OCI-LY7 (cell line): ENCODE measurements at regions not wholly inside any gene's neighbourhood (a gene's known extent, or its start where the extent isn't known, plus 50 kb on each side); places are given as distances from the start of the nearest gene placed in this dataset.

Experiments
- BruUV-seq: library from RNA; stranded (reverse); fragments of 400-500 nt; replicated peaks from 2 replicates; lab custom pipeline; 2021; lab: Mats Ljungman, UMichigan
- CTCF ChIA-PET: fragments of 300-600 bp; sonication (Branson Sonifier 250); formaldehyde crosslinking; loops from one replicate; lab custom pipeline; 2022; ENCODE audit warnings: antibody characterized with exemption; ENCODE audit not compliant: unreplicated experiment; lab: Charles Lee
- POLR2A ChIA-PET: fragments of 300-600 bp; sonication (Branson Sonifier 250); formaldehyde crosslinking; loops from one replicate; lab custom pipeline; 2022; ENCODE audit warnings: antibody characterized with exemption; lab: Charles Lee
- DNase-seq: peaks from one replicate; pipeline ENCODE4 v3.0.0-alpha.2; 2015; ENCODE audit warnings: low spot score
- H2AFZ ChIP-seq: fragments of 200-600 bp; sonication (generic), shearing (Covaris generic); 2 replicates; pipeline ENCODE4 v1.6.1; 2014; ENCODE audit warnings: mild to moderate bottlenecking, antibody characterized with exemption, low read length, moderate library complexity
- H3K27ac ChIP-seq: fragments of 200-600 bp; sonication (generic); 2 replicates; pipeline ENCODE4 v1.5.1; 2014; ENCODE audit warnings: mixed run types, low read depth, mild to moderate bottlenecking, moderate library complexity, low read length, inconsistent platforms; ENCODE audit not compliant: poor library complexity, severe bottlenecking
- H3K36me3 ChIP-seq: fragments of 200-600 bp; sonication (generic); 2 replicates; pipeline ENCODE4 v1.6.1; 2014; ENCODE audit warnings: mild to moderate bottlenecking, antibody characterized with exemption, low read length, moderate library complexity, mixed read lengths; ENCODE audit not compliant: insufficient read depth
- H3K4me1 ChIP-seq: fragments of 200-600 bp; sonication (generic); 2 replicates; pipeline ENCODE4 v1.5.1; 2014; ENCODE audit warnings: mild to moderate bottlenecking, low read length; ENCODE audit not compliant: insufficient read depth, poor library complexity, severe bottlenecking
- H3K4me2 ChIP-seq: fragments of 200-600 bp; sonication (generic); 2 replicates; pipeline ENCODE4 v1.6.1; 2014; ENCODE audit warnings: mild to moderate bottlenecking, low read length
- H3K4me3 ChIP-seq: fragments of 200-600 bp; sonication (generic); 2 replicates; pipeline ENCODE4 v1.5.1; 2014; ENCODE audit warnings: mild to moderate bottlenecking, low read depth, low read length; ENCODE audit not compliant: poor library complexity, severe bottlenecking
- H3K79me2 ChIP-seq: fragments of 200-600 bp; sonication (generic); 2 replicates; pipeline ENCODE4 v1.6.1; 2016; ENCODE audit warnings: low read depth, mild to moderate bottlenecking, low read length, moderate library complexity, mixed read lengths; ENCODE audit not compliant: insufficient read depth
- H3K9me2 ChIP-seq: fragments of 200-600 bp; sonication (generic); 2 replicates; pipeline ENCODE4 v1.6.1; 2016; ENCODE audit warnings: mild to moderate bottlenecking, low read length, mixed read lengths; ENCODE audit not compliant: insufficient read depth
- H3K9me3 ChIP-seq: fragments of 200-600 bp; sonication (generic); 2 replicates; pipeline ENCODE4 v1.6.1; 2014; ENCODE audit warnings: mild to moderate bottlenecking, mixed run types, low read length, mixed read lengths
- H4K20me1 ChIP-seq: fragments of 200-600 bp; sonication (generic); 2 replicates; pipeline ENCODE4 v1.6.1; 2014; ENCODE audit warnings: mild to moderate bottlenecking, antibody characterized with exemption, low read length, moderate library complexity, mixed read lengths; ENCODE audit not compliant: insufficient read depth
- EZH2phosphoT487 ChIP-seq: fragments of 200-600 bp; sonication (generic); IDR thresholded peaks from 2 replicates; pipeline ENCODE4 v1.6.1; 2018; ENCODE audit warnings: low read depth, borderline replicate concordance, mild to moderate bottlenecking, mixed run types, antibody characterized with exemption, low read length, moderate library complexity, mixed read lengths
- intact Hi-C: fragments of 100-400 bp; cut with micrococcal nuclease; formaldehyde crosslinking; loops from one replicate; pipeline ENCODE4 v1.10.0; 2022; ENCODE audit not compliant: unreplicated experiment
- TF ChIP-seq, protein P1 (sequence below): fragments of 200-600 bp; sonication (generic); conservative IDR thresholded peaks from 2 replicates; pipeline ENCODE4 v1.5.1; 2014; ENCODE audit warnings: mild to moderate bottlenecking, antibody characterized with exemption, low read length, moderate library complexity, mixed read lengths

DNA sequence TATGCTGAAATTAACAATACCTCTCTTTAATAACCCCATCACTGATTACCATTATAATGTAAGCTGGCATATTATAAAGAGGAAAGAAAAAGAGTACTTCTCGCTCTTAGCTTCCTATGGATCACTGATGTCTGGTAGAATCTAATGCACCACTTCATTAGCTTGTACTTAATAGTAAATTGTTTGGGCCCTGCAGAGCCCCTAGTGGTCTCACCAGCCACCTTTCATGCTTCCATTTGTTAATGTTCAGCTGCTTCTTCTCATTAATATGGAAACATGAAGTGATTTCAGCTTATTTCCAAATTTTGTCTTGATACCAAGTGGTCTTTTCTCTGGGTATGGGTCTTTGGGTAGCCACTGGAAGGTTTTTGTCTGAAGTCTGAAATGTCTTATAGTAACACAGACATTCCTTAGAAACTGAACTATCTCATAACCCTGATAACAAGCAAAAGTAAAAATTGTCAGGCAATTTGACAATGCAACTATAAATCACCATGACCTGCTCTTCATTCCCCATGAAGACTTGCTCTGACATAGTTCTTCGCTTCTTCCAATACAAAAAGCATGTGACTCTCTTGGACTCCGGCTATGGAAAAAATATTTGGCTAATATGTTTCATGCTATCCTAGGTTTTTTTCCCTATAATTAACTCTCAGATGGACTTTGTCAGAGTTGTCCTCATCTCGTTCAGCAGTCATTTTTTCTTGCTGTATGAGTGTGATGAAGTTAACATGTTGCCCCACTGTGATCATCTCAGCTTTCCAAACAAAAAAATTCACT lies 395.8 kb upstream of the MARCKS start:
- no peaks in the 10 kb centered on the region for H3K79me2 ChIP-seq
- H3K4me3 ChIP-seq: no peak overlapping the region
- no peak overlapping the region for H2AFZ ChIP-seq
- ChIA-PET CTCF (no interaction called here), POLR2A (interaction anchor here (1.6 kb wide), 2 partner anchors 9 to 12 kb away, joined by 3 to 5 read pairs; no protein-coding TSS in a partner anchor)
- TF ChIP-seq EZH2phosphoT487: no peak
- TF ChIP-seq, protein P1, sequence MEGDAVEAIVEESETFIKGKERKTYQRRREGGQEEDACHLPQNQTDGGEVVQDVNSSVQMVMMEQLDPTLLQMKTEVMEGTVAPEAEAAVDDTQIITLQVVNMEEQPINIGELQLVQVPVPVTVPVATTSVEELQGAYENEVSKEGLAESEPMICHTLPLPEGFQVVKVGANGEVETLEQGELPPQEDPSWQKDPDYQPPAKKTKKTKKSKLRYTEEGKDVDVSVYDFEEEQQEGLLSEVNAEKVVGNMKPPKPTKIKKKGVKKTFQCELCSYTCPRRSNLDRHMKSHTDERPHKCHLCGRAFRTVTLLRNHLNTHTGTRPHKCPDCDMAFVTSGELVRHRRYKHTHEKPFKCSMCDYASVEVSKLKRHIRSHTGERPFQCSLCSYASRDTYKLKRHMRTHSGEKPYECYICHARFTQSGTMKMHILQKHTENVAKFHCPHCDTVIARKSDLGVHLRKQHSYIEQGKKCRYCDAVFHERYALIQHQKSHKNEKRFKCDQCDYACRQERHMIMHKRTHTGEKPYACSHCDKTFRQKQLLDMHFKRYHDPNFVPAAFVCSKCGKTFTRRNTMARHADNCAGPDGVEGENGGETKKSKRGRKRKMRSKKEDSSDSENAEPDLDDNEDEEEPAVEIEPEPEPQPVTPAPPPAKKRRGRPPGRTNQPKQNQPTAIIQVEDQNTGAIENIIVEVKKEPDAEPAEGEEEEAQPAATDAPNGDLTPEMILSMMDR: peak; percentile 60
- no peaks in the 10 kb centered on the region for H3K9me2 ChIP-seq
- H4K20me1 ChIP-seq: no peaks in the 10 kb centered on the region
- intact Hi-C loops: no loop called here
- no peak for DNase-seq
- H3K4me1 ChIP-seq: no peaks in the 10 kb centered on the region
- H3K9me3 ChIP-seq: no peaks in the 10 kb centered on the region
- BruUV-seq: no TSS peak
- H3K36me3 ChIP-seq: no peaks in the 10 kb centered on the region
- no peak overlapping the region for H3K4me2 ChIP-seq
- H3K27ac ChIP-seq: no peak overlapping the region

DNA sequence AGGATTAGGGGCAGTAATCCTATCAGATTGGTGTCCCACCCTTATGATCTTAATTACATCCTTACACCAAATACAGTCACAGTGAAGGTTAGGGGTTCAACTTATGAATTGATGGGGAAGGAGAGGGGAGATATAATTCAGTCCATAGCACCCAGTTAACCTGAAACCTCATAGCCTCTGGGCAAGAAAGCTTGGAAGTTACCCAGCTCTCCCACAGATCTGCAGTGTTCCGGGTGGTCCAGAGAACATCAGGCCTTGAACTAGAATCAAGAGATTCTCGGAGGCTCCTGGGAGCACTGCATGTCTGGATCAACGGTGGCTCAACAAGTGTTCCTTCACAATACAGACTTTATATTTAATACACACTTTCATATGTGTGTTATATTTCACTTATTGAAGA lies 392.6 kb upstream of the MARCKS start:
- ChIA-PET POLR2A (no interaction called here), CTCF (no interaction called here)
- BruUV-seq: no TSS peak
- intact Hi-C loops: no loop called here
- no peaks in the 10 kb centered on the region for H4K20me1 ChIP-seq
- H3K36me3 ChIP-seq: no peaks in the 10 kb centered on the region
- DNase-seq: no peak
- no peaks in the 10 kb centered on the region for H3K79me2 ChIP-seq
- no peaks in the 10 kb centered on the region for H3K9me3 ChIP-seq
- TF ChIP-seq, protein P1: no peak
- no peak for TF ChIP-seq EZH2phosphoT487
- no peaks in the 10 kb centered on the region for H3K9me2 ChIP-seq
- no peak overlapping the region for H3K4me2 ChIP-seq
- H3K4me3 ChIP-seq: no peak overlapping the region
- no peak overlapping the region for H2AFZ ChIP-seq
- H3K27ac ChIP-seq: no peak overlapping the region
- no peaks in the 10 kb centered on the region for H3K4me1 ChIP-seq

DNA sequence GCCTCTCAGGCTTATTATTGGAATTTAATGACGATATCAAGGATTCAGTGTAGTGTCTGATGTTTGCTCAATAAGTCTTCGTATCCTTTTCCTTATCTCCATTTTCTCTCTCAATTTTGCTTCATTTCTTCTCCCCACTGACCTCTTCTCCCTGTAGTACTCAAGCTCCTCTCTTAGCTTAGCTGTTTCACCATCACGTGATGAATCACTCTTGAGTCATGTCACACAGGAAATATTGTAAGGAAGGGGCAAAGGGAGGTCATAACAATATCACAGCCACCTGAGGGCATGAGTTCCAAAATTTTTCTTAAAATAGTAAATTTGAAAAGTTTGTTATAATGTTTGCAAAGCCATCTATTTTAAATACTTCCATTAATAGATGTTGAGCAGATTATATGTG lies 392.2 kb upstream of the MARCKS start:
- Histone ChIP-seq H3K4me1 (no peaks in the 10 kb centered on the region), H3K4me2 (no peak overlapping the region), H3K9me3 (no peaks in the 10 kb centered on the region), H2AFZ (no peak overlapping the region), H3K27ac (no peak overlapping the region), H4K20me1 (no peaks in the 10 kb centered on the region), H3K9me2 (no peaks in the 10 kb centered on the region), H3K36me3 (no peaks in the 10 kb centered on the region), H3K4me3 (no peak overlapping the region), H3K79me2 (no peaks in the 10 kb centered on the region)
- ChIA-PET CTCF (no interaction called here), POLR2A (interaction anchor here (0.6 to 0.7 kb wide), 2 partner anchors 36 to 379 kb away, joined by 3 to 4 read pairs; no protein-coding TSS in a partner anchor)
- intact Hi-C loops: no loop called here
- BruUV-seq: no TSS peak
- no peak for TF ChIP-seq EZH2phosphoT487
- TF ChIP-seq, protein P1: no peak
- DNase-seq: no peak
